Fibroblast of lung (primary cell): ENCODE measurements at regions not wholly inside any gene's neighbourhood (a gene's known extent, or its start where the extent isn't known, plus 50 kb on each side); places are given as distances from the start of the nearest gene placed in this dataset.

Source experiments
- DNase-seq, 2 donors: peaks; one replicate each; pipeline versions ENCODE4 v3.0.0 to v3.0.0-alpha.2; 2010; ENCODE audit warnings: low read depth in 2 of 2
- H2AFZ ChIP-seq: 2 replicates; pipeline ENCODE4 v1.5.1; 2012; ENCODE audit warnings: low read length, control low read depth, inconsistent platforms
- H3K27ac ChIP-seq: 2 replicates; pipeline ENCODE4 v1.5.1; 2011; ENCODE audit warnings: low read length, control low read depth; ENCODE audit not compliant: insufficient read depth
- H3K27me3 ChIP-seq: 2 replicates; pipeline ENCODE4 v1.5.1; 2011; ENCODE audit warnings: mild to moderate bottlenecking, low read length; ENCODE audit not compliant: control insufficient read depth, insufficient read depth
- H3K36me3 ChIP-seq: 2 replicates; pipeline ENCODE4 v1.5.1; 2011; ENCODE audit warnings: low read length; ENCODE audit not compliant: control insufficient read depth, insufficient read depth
- H3K4me1 ChIP-seq: 2 replicates; pipeline ENCODE4 v1.5.1; 2011; ENCODE audit warnings: low read length; ENCODE audit not compliant: control insufficient read depth, insufficient read depth; ENCODE audit errors: extremely low read depth
- H3K4me2 ChIP-seq: 2 replicates; pipeline ENCODE4 v1.5.1; 2011; ENCODE audit warnings: low read length, control low read depth; ENCODE audit not compliant: insufficient read depth; ENCODE audit errors: extremely low read depth
- H3K4me3 ChIP-seq, 4 experiments: fragments of 200-600 bp in 1 of 4; sonication (generic) in 1 of 4; replicated peaks in 1 of 4; 2 replicates each; pipeline ENCODE4 v1.5.1; 2011 to 2016; ENCODE audit warnings: low read length in 4 of 4, low read depth in 3 of 4, mild to moderate bottlenecking in 3 of 4, control low read depth in 2 of 4, inconsistent platforms in 1 of 4, mixed read lengths in 1 of 4; ENCODE audit not compliant: insufficient read depth in 1 of 4; ENCODE audit errors: control extremely low read depth in 1 of 4
- H3K79me2 ChIP-seq: 2 replicates; pipeline ENCODE4 v1.5.1; 2012; ENCODE audit warnings: mild to moderate bottlenecking, low read length, inconsistent platforms; ENCODE audit not compliant: control insufficient read depth, insufficient read depth
- H3K9ac ChIP-seq: 2 replicates; pipeline ENCODE4 v1.5.1; 2011; ENCODE audit warnings: mild to moderate bottlenecking, low read length, control low read depth; ENCODE audit not compliant: insufficient read depth
- H3K9me3 ChIP-seq: 2 replicates; pipeline ENCODE4 v1.5.1; 2012; ENCODE audit warnings: low read depth, low read length; ENCODE audit not compliant: control insufficient read depth, insufficient read depth
- H4K20me1 ChIP-seq: 2 replicates; pipeline ENCODE4 v1.5.1; 2011; ENCODE audit warnings: low read length; ENCODE audit not compliant: control insufficient read depth, insufficient read depth; ENCODE audit errors: extremely low read depth
- EZH2 ChIP-seq: IDR thresholded peaks from 2 replicates; pipeline ENCODE4 v1.5.1; 2012; ENCODE audit warnings: low read length, control low read depth, mild to moderate bottlenecking; ENCODE audit errors: missing control alignments
- TF ChIP-seq, protein P1 (sequence below), 2 donors: IDR thresholded peaks in 1 of 2; conservative IDR thresholded peaks in 1 of 2; 1 replicate in 1 of 2; 2 replicates in 1 of 2; pipeline ENCODE4 v1.5.1; 2011 to 2012; ENCODE audit warnings: low read length in 2 of 2, control low read depth in 1 of 2, inconsistent platforms in 1 of 2, low read depth in 1 of 2, mild to moderate bottlenecking in 1 of 2

DNA sequence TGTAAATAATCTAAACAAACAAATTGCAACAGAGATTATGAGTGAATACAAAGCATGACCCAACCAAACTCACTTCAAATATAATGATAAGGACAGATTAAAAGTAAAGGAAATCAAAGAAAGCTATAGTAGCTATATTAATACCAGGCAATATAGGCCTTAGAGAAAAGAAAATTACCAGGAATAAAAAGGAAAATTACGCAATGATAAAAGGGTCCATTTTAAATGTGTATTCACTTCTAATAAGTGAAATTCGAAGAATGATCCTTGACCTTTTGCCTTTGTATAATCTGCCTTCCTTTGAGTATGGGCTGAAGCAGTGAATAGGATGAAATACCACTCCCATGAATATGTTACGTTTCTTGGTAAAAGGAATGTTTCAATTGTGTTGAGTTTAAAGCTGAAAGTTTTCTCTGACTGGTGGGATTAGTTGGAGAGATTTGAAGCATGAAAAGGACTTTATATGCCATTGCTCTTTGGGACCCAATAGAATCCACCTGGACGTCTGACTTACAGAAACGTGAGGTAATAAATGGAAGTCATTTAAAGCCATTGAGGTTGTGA lies 91.9 kb upstream of the HMGCLL1 start:
- H3K79me2 ChIP-seq: no peaks in the 10 kb centered on the region
- no peak overlapping the region for H3K4me2 ChIP-seq
- H4K20me1 ChIP-seq: no peaks in the 10 kb centered on the region
- H3K36me3 ChIP-seq: no peaks in the 10 kb centered on the region
- no peaks in the 10 kb centered on the region for H3K9me3 ChIP-seq
- H3K27ac ChIP-seq: no peak overlapping the region
- H3K4me3 ChIP-seq: no peak overlapping the region
- H2AFZ ChIP-seq: no peak overlapping the region
- DNase-seq: no peak
- TF ChIP-seq EZH2: no peak
- TF ChIP-seq, protein P1, sequence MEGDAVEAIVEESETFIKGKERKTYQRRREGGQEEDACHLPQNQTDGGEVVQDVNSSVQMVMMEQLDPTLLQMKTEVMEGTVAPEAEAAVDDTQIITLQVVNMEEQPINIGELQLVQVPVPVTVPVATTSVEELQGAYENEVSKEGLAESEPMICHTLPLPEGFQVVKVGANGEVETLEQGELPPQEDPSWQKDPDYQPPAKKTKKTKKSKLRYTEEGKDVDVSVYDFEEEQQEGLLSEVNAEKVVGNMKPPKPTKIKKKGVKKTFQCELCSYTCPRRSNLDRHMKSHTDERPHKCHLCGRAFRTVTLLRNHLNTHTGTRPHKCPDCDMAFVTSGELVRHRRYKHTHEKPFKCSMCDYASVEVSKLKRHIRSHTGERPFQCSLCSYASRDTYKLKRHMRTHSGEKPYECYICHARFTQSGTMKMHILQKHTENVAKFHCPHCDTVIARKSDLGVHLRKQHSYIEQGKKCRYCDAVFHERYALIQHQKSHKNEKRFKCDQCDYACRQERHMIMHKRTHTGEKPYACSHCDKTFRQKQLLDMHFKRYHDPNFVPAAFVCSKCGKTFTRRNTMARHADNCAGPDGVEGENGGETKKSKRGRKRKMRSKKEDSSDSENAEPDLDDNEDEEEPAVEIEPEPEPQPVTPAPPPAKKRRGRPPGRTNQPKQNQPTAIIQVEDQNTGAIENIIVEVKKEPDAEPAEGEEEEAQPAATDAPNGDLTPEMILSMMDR (conservative IDR thresholded peaks at IDR 0.05 in 1 of 2, IDR thresholded peaks at IDR 0.05 in 1 of 2; ENCODE audit: low read depth in 1 of 2, low read length in 2 of 2): no peak
- H3K9ac ChIP-seq: no peak overlapping the region
- no peaks in the 10 kb centered on the region for H3K4me1 ChIP-seq
- H3K27me3 ChIP-seq: no peaks in the 10 kb centered on the region

DNA sequence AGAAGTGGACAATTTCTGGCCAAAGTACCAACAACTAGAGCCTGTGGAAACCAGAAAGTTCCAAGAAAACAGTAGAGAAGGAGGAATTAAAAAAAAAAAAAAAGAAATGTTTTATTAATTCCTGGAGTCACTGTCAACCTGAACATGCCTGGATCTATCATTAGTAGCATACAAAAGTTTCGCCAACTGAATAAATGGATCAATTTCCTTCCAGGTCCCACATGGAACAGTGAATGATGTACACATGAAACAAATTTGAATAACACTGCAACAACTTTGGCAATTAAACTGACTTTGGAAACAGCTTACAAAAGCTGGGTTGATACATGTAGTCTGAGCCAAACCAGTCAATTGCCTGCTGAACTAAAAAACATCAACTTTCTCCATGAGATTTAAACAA lies 90.0 kb upstream of the HMGCLL1 start:
- Histone ChIP-seq H3K36me3 (no peaks in the 10 kb centered on the region), H2AFZ (peak overlapping the region; percentile 78), H3K79me2 (no peaks in the 10 kb centered on the region), H3K4me1 (no peaks in the 10 kb centered on the region), H3K9me3 (no peaks in the 10 kb centered on the region), H4K20me1 (no peaks in the 10 kb centered on the region), H3K9ac (no peak overlapping the region), H3K4me2 (peak overlapping the region; percentile 20), H3K4me3 (no peak overlapping the region), H3K27ac (no peak overlapping the region), H3K27me3 (no peaks in the 10 kb centered on the region)
- no peak for DNase-seq
- TF ChIP-seq EZH2: no peak
- TF ChIP-seq, protein P1 (conservative IDR thresholded peaks at IDR 0.05 in 1 of 2, IDR thresholded peaks at IDR 0.05 in 1 of 2; ENCODE audit: low read depth in 1 of 2, low read length in 2 of 2): no peak

DNA sequence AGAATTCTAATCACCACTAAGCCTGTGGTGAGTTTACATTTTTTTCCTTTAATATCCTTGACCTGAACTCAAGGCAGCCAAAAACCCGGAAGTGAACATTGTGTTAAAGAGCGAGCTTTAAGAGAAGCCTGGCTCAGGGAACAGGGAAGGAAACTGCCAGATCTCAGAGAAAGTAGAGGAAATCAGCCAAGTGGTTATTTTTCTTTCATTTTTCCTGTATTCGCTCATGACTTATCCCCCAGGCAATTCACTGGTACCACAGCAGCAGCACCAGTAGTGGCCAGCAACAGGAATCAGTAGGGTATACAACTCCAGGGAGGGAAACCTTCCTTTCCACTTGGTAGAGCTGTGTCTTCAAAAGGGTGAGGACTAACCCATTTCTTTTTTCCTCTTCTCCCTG lies 89.6 kb upstream of the HMGCLL1 start:
- TF ChIP-seq, protein P1 (conservative IDR thresholded peaks at IDR 0.05 in 1 of 2, IDR thresholded peaks at IDR 0.05 in 1 of 2; ENCODE audit: low read depth in 1 of 2, low read length in 2 of 2): no peak
- no peak for TF ChIP-seq EZH2
- H4K20me1 ChIP-seq: no peaks in the 10 kb centered on the region
- H2AFZ ChIP-seq: peak overlapping the region; percentile 78
- no peaks in the 10 kb centered on the region for H3K36me3 ChIP-seq
- H3K27ac ChIP-seq: no peak overlapping the region
- H3K9ac ChIP-seq: no peak overlapping the region
- peak; percentile 3 to 55 for DNase-seq
- no peaks in the 10 kb centered on the region for H3K27me3 ChIP-seq
- H3K79me2 ChIP-seq: no peaks in the 10 kb centered on the region
- H3K4me1 ChIP-seq: no peaks in the 10 kb centered on the region
- H3K4me3 ChIP-seq: no peak overlapping the region
- H3K9me3 ChIP-seq: no peaks in the 10 kb centered on the region
- H3K4me2 ChIP-seq: peak overlapping the region; percentile 20
